GM19324 (cell line): ENCODE measurements at regions not wholly inside any gene's neighbourhood (a gene's known extent, or its start where the extent isn't known, plus 50 kb on each side); places are given as distances from the start of the nearest gene placed in this dataset.

ENCODE experiments used
- ATAC-seq: cut with Tn5 transposase; IDR thresholded peaks from one replicate; pipeline ENCODE4 v1.9.1; 2021; ENCODE audit warnings: mild to moderate bottlenecking, moderate library complexity; ENCODE audit not compliant: unreplicated experiment, low FRiP score

- ATAC-seq = no peak
These were observed 91.7 kb upstream of the RAB6C start for GRCh38 chr2:129887688-129888266.

GRCh38 chr2:129888461-129888860 is 91.0 kb upstream of the RAB6C start:
- ATAC-seq = no peak

- ATAC-seq = no peak
These were observed 90.6 kb upstream of the RAB6C start for GRCh38 chr2:129888896-129889295.

- ATAC-seq = no peak
These were observed 87.8 kb upstream of the RAB6C start for GRCh38 chr2:129891341-129892320.

GRCh38 chr2:129892360-129892759 is 87.1 kb upstream of the RAB6C start:
- no peak for ATAC-seq

GRCh38 chr2:129892773-129893172 is 86.7 kb upstream of the RAB6C start:
- no peak for ATAC-seq

GRCh38 chr2:129893244-129893643 is 86.2 kb upstream of the RAB6C start:
- no peak for ATAC-seq

- no peak for ATAC-seq
These were observed 84.8 kb upstream of the RAB6C start for GRCh38 chr2:129894616-129895015.

GRCh38 chr2:129895061-129895460 is 84.4 kb upstream of the RAB6C start:
- no peak for ATAC-seq

GRCh38 chr2:129895526-129896082 is 83.9 kb upstream of the RAB6C start:
- ATAC-seq = no peak

GRCh38 chr2:129896226-129897100 is 83.0 kb upstream of the RAB6C start:
- ATAC-seq = no peak

- no peak for ATAC-seq
These were observed 77.6 kb upstream of the RAB6C start for GRCh38 chr2:129901754-129902415.

- no peak for ATAC-seq
These were observed 76.5 kb upstream of the RAB6C start for GRCh38 chr2:129902731-129903585.

GRCh38 chr2:129903586-129904425 is 75.7 kb upstream of the RAB6C start:
- no peak for ATAC-seq

- no peak for ATAC-seq
These were observed 74.7 kb upstream of the RAB6C start for GRCh38 chr2:129904532-129905446.

GRCh38 chr2:129905664-129906081 is 73.8 kb upstream of the RAB6C start:
- ATAC-seq = no peak

GRCh38 chr2:129906139-129906860 is 73.2 kb upstream of the RAB6C start:
- ATAC-seq = no peak
